ENCODE measurements at regions not wholly inside any gene's neighbourhood (a gene's known extent, or its start where the extent isn't known, plus 50 kb on each side); places are given as distances from the start of the nearest gene placed in this dataset.

GRCh38 chr4:136754810-136755530 is 777.3 kb downstream of the PCDH18 start:
- intact Hi-C loops (cut with micrococcal nuclease; ENCODE audit: unreplicated experiment), result no loop called here
- CTCF ChIA-PET, result no interaction called here

GRCh38 chr4:136751556-136751955 is 780.7 kb downstream of the PCDH18 start:
- CTCF ChIA-PET, result no interaction called here
- Histone ChIP-seq H3K27ac (ENCODE audit: low read length) (no peak overlapping the region), H3K4me3 (ENCODE audit: low read depth in 2 of 2, low read length in 2 of 2) (no peak overlapping the region), H3K36me3 (ENCODE audit: control insufficient read depth, insufficient read depth, low read length) (no peaks in the 10 kb centered on the region), H3K27me3 (ENCODE audit: control insufficient read depth, insufficient read depth, low read length) (no peaks in the 10 kb centered on the region), H3K4me1 (ENCODE audit: control insufficient read depth, insufficient read depth, low read length) (no peaks in the 10 kb centered on the region), H3K9me3 (ENCODE audit: control insufficient read depth, insufficient read depth, low read depth, low read length) (no peaks in the 10 kb centered on the region)
- intact Hi-C loops (cut with micrococcal nuclease; ENCODE audit: unreplicated experiment) (no loop called here), in situ Hi-C loops (cut with HindIII; ENCODE audit: low pct_unique_long_range_greater_than_20kb, low sequenced_read_pairs) (no loop called here)
- ATAC-seq, result no peak
- POLR2A ChIA-PET, result no interaction called here
- TF ChIP-seq SIN3A (IDR thresholded peaks at IDR 0.05; ENCODE audit: borderline replicate concordance, insufficient read depth, low read depth, low read length) (no peak), POLR2AphosphoS5 (IDR thresholded peaks at IDR 0.05; ENCODE audit: low read depth, low read length) (no peak), CTCF (IDR thresholded peaks at IDR 0.05) (no peak), TCF7L2 (IDR thresholded peaks at IDR 0.05; ENCODE audit: low read depth, low read length) (no peak), REST (IDR thresholded peaks at IDR 0.05; ENCODE audit: insufficient read depth in 1 of 2, low read depth in 2 of 2, low read length in 1 of 2) (no peak)
- no peak for DNase-seq (ENCODE audit: low read depth, low spot score)
- no TSS peak for BruUV-seq (replicated peaks)

More at GRCh38 chr4:136754810-136755530, 777.3 kb downstream of the PCDH18 start:
- no peak overlapping the region for H3K27ac ChIP-seq (ENCODE audit: low read length)
- H3K9me3 ChIP-seq (ENCODE audit: control insufficient read depth, insufficient read depth, low read depth, low read length), result no peaks in the 10 kb centered on the region
- no peaks in the 10 kb centered on the region for H3K36me3 ChIP-seq (ENCODE audit: control insufficient read depth, insufficient read depth, low read length)
- no peaks in the 10 kb centered on the region for H3K4me1 ChIP-seq (ENCODE audit: control insufficient read depth, insufficient read depth, low read length)
- no TSS peak for BruUV-seq (replicated peaks)
- DNase-seq (ENCODE audit: low read depth, low spot score) (no peak), ATAC-seq (no peak)
- POLR2A ChIA-PET, result no interaction called here
- in situ Hi-C loops (cut with HindIII; ENCODE audit: low pct_unique_long_range_greater_than_20kb, low sequenced_read_pairs), result no loop called here
- no peaks in the 10 kb centered on the region for H3K27me3 ChIP-seq (ENCODE audit: control insufficient read depth, insufficient read depth, low read length)
- TF ChIP-seq CTCF (IDR thresholded peaks at IDR 0.05), result no peak
- no peak for TF ChIP-seq POLR2AphosphoS5 (IDR thresholded peaks at IDR 0.05; ENCODE audit: low read depth, low read length)
- no peak for TF ChIP-seq SIN3A (IDR thresholded peaks at IDR 0.05; ENCODE audit: borderline replicate concordance, insufficient read depth, low read depth, low read length)
- TF ChIP-seq TCF7L2 (IDR thresholded peaks at IDR 0.05; ENCODE audit: low read depth, low read length), result no peak
- TF ChIP-seq REST (IDR thresholded peaks at IDR 0.05; ENCODE audit: insufficient read depth in 1 of 2, low read depth in 2 of 2, low read length in 1 of 2), result no peak
- no peak overlapping the region for H3K4me3 ChIP-seq (ENCODE audit: low read depth in 2 of 2, low read length in 2 of 2)

Data from Panc1 (cell line).